HepG2 (cell line): ENCODE measurements at regions not wholly inside any gene's neighbourhood (a gene's known extent, or its start where the extent isn't known, plus 50 kb on each side); places are given as distances from the start of the nearest gene placed in this dataset.

ENCODE experiments used
- CC2D1A ChIP-seq: sonication (generic); formaldehyde crosslinking; IDR thresholded peaks from 2 replicates; pipeline ENCODE4 v1.8.1; 2023; ENCODE audit warnings: mild to moderate bottlenecking, missing genetic modification reagents
- CEBPG ChIP-seq: IDR thresholded peaks from 2 replicates; pipeline ENCODE4 v1.6.1; 2016
- EP300 ChIP-seq, 3 experiments: sonication (generic) in 1 of 3; formaldehyde crosslinking in 1 of 3; IDR thresholded peaks; 2 replicates each; pipeline versions ENCODE4 v1.5.1 to v1.6.1; 2011 to 2020; ENCODE audit warnings: low read depth in 2 of 3, low read length in 2 of 3, borderline replicate concordance in 1 of 3, improper control_type of control experiment in 1 of 3, mild to moderate bottlenecking in 1 of 3, missing genetic modification reagents in 1 of 3, moderate library complexity in 1 of 3
- FOXP1 ChIP-seq, 2 experiments: fragments of 450-650 bp in 1 of 2; IDR thresholded peaks; 2 replicates each; pipeline ENCODE4 v1.6.1; 2017 to 2018; ENCODE audit warnings: antibody characterized with exemption in 1 of 2
- GATAD2A ChIP-seq: IDR thresholded peaks from 2 replicates; pipeline ENCODE4 v1.6.1; 2016
- KDM5A ChIP-seq: fragments of 200-600 bp; sonication (generic); IDR thresholded peaks from 2 replicates; pipeline ENCODE4 v1.7.0; 2018; ENCODE audit warnings: antibody characterized with exemption, mild to moderate bottlenecking, low read length, borderline replicate concordance
- MAF1 ChIP-seq: sonication (generic); formaldehyde crosslinking; IDR thresholded peaks from 2 replicates; pipeline ENCODE4 v1.5.0; 2020; ENCODE audit warnings: missing genetic modification reagents, borderline replicate concordance
- MTF1 ChIP-seq: sonication (generic); formaldehyde crosslinking; IDR thresholded peaks from 2 replicates; pipeline ENCODE4 v1.5.0; 2020; ENCODE audit warnings: missing genetic modification reagents
- NFYB ChIP-seq: sonication (generic); formaldehyde crosslinking; IDR thresholded peaks from 2 replicates; pipeline ENCODE4 v1.4.0; 2020; ENCODE audit warnings: missing genetic modification reagents
- RERE ChIP-seq: IDR thresholded peaks from 2 replicates; pipeline ENCODE4 v1.6.1; 2016; ENCODE audit warnings: low read depth, missing genetic modification reagents, missing compliant biosample characterization
- SRSF9 ChIP-seq: fragments of 200-400 bp; formaldehyde crosslinking; IDR thresholded peaks from 2 replicates; pipeline ENCODE4 v1.6.1; 2018; ENCODE audit warnings: borderline replicate concordance, mild to moderate bottlenecking, low read depth, low read length; ENCODE audit not compliant: insufficient read depth, poor library complexity, severe bottlenecking
- STAG1 ChIP-seq: sonication (generic); formaldehyde crosslinking; IDR thresholded peaks from 2 replicates; pipeline ENCODE4 v1.4.0; 2020; ENCODE audit warnings: missing genetic modification reagents
- ZFP90 ChIP-seq: sonication (generic); formaldehyde crosslinking; IDR thresholded peaks from 2 replicates; pipeline ENCODE4 v1.8.0; 2022; ENCODE audit warnings: missing genetic modification reagents, mild to moderate bottlenecking, inconsistent platforms, borderline replicate concordance
- ZNF549 ChIP-seq: sonication (generic); formaldehyde crosslinking; IDR thresholded peaks from 2 replicates; pipeline ENCODE4 v1.5.0; 2020; ENCODE audit warnings: missing genetic modification reagents
- TF ChIP-seq, protein P1 (sequence below): sonication (generic); formaldehyde crosslinking; IDR thresholded peaks from 2 replicates; pipeline ENCODE4 v1.4.0; 2020; ENCODE audit warnings: mild to moderate bottlenecking, missing genetic modification reagents, borderline replicate concordance
- TF ChIP-seq, protein P2 (sequence below): IDR thresholded peaks from 2 replicates; pipeline ENCODE4 v1.4.0; 2020; ENCODE audit warnings: mild to moderate bottlenecking, missing genetic modification reagents

DNA sequence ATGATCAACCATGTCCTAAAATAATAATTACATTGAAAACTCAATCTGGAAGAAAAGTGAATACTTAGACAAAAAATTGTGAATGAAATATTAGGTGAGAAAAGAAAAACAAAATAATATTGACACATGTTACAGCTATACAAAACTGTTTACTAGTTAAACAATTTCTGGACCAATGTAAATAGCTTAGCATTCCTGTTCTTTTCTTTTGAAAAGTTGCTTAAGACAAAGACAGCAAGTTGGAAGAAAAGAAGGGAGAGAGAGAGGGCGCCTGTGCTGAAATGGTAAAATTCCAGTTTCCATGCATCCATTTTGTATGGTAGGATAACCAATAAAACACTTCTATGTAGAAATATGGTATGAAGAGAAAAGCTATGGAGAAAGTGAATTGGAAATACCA is 94.1 kb upstream of the RFX8 start (continued):
- TF ChIP-seq, protein P1, sequence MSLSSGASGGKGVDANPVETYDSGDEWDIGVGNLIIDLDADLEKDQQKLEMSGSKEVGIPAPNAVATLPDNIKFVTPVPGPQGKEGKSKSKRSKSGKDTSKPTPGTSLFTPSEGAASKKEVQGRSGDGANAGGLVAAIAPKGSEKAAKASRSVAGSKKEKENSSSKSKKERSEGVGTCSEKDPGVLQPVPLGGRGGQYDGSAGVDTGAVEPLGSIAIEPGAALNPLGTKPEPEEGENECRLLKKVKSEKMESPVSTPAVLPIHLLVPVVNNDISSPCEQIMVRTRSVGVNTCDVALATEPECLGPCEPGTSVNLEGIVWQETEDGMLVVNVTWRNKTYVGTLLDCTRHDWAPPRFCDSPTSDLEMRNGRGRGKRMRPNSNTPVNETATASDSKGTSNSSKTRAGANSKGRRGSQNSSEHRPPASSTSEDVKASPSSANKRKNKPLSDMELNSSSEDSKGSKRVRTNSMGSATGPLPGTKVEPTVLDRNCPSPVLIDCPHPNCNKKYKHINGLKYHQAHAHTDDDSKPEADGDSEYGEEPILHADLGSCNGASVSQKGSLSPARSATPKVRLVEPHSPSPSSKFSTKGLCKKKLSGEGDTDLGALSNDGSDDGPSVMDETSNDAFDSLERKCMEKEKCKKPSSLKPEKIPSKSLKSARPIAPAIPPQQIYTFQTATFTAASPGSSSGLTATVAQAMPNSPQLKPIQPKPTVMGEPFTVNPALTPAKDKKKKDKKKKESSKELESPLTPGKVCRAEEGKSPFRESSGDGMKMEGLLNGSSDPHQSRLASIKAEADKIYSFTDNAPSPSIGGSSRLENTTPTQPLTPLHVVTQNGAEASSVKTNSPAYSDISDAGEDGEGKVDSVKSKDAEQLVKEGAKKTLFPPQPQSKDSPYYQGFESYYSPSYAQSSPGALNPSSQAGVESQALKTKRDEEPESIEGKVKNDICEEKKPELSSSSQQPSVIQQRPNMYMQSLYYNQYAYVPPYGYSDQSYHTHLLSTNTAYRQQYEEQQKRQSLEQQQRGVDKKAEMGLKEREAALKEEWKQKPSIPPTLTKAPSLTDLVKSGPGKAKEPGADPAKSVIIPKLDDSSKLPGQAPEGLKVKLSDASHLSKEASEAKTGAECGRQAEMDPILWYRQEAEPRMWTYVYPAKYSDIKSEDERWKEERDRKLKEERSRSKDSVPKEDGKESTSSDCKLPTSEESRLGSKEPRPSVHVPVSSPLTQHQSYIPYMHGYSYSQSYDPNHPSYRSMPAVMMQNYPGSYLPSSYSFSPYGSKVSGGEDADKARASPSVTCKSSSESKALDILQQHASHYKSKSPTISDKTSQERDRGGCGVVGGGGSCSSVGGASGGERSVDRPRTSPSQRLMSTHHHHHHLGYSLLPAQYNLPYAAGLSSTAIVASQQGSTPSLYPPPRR (CRISPR knock-in tag) = peak; percentile 41; the same call in 1 of the 2 replicates
- peak; percentile 86 for TF ChIP-seq GATAD2A (CRISPR knock-in tag)
- TF ChIP-seq CEBPG (CRISPR knock-in tag) = 0 out of 2 replicates have a peak, but pooled peaks have one; percentile 30
- no peak for TF ChIP-seq MTF1 (CRISPR knock-in tag)
- TF ChIP-seq EP300 (IDR thresholded peaks at IDR 0.05; ENCODE audit: low read depth in 2 of 2, low read length in 2 of 2) = peak in 1 of 2 experiments; percentile 72; a peak in 2 of 4 replicates
- TF ChIP-seq EP300 (CRISPR knock-in tag; IDR thresholded peaks at IDR 0.05; ENCODE audit: borderline replicate concordance) = no peak
- no peak for TF ChIP-seq MAF1
- TF ChIP-seq ZFP90 (CRISPR knock-in tag) = no peak
- TF ChIP-seq FOXP1 (IDR thresholded peaks at IDR 0.05) = no peak
- TF ChIP-seq FOXP1 (CRISPR knock-in tag; IDR thresholded peaks at IDR 0.05) = peak; percentile 93
- TF ChIP-seq, protein P2, sequence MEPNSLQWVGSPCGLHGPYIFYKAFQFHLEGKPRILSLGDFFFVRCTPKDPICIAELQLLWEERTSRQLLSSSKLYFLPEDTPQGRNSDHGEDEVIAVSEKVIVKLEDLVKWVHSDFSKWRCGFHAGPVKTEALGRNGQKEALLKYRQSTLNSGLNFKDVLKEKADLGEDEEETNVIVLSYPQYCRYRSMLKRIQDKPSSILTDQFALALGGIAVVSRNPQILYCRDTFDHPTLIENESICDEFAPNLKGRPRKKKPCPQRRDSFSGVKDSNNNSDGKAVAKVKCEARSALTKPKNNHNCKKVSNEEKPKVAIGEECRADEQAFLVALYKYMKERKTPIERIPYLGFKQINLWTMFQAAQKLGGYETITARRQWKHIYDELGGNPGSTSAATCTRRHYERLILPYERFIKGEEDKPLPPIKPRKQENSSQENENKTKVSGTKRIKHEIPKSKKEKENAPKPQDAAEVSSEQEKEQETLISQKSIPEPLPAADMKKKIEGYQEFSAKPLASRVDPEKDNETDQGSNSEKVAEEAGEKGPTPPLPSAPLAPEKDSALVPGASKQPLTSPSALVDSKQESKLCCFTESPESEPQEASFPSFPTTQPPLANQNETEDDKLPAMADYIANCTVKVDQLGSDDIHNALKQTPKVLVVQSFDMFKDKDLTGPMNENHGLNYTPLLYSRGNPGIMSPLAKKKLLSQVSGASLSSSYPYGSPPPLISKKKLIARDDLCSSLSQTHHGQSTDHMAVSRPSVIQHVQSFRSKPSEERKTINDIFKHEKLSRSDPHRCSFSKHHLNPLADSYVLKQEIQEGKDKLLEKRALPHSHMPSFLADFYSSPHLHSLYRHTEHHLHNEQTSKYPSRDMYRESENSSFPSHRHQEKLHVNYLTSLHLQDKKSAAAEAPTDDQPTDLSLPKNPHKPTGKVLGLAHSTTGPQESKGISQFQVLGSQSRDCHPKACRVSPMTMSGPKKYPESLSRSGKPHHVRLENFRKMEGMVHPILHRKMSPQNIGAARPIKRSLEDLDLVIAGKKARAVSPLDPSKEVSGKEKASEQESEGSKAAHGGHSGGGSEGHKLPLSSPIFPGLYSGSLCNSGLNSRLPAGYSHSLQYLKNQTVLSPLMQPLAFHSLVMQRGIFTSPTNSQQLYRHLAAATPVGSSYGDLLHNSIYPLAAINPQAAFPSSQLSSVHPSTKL (CRISPR knock-in tag) = peak; percentile 79
- no peak for TF ChIP-seq SRSF9
- no peak for TF ChIP-seq NFYB (CRISPR knock-in tag)
- no peak for TF ChIP-seq STAG1
- no peak for TF ChIP-seq CC2D1A (CRISPR knock-in tag)
- peak; percentile 63; the same call in 1 of the 2 replicates for TF ChIP-seq RERE (CRISPR knock-in tag)
- TF ChIP-seq ZNF549 (CRISPR knock-in tag) = no peak
- TF ChIP-seq KDM5A = 0 out of 2 replicates have a peak, but pooled peaks have one; percentile 44
